Eye (tissue), 1 donor: ENCODE measurements at regions not wholly inside any gene's neighbourhood (a gene's known extent, or its start where the extent isn't known, plus 50 kb on each side); places are given as distances from the start of the nearest gene placed in this dataset.
"Not testable (repeated sequence)": the region's sequence is repeated elsewhere in the genome, so short reads cannot be mapped to it uniquely, and the experiment has no call there.

Experiments used
- DNase-seq: peaks from one replicate; pipeline ENCODE4 v3.0.0-alpha.2; 2015

- DNase-seq: peak; percentile 10
Observed at GRCh38 chr6:86459978-86460377, 477.4 kb upstream of the HTR1E start.

GRCh38 chr6:86456821-86457220 lies 480.5 kb upstream of the HTR1E start:
- DNase-seq: peak; percentile 62

GRCh38 chr6:86453232-86453631 lies 484.1 kb upstream of the HTR1E start:
- DNase-seq: no peak

GRCh38 chr6:86448398-86448797 lies 488.9 kb upstream of the HTR1E start:
- no peak for DNase-seq

GRCh38 chr6:86440608-86441007 lies 496.7 kb upstream of the HTR1E start:
- no peak for DNase-seq

GRCh38 chr6:86423571-86423970 lies 513.8 kb upstream of the HTR1E start:
- DNase-seq: no peak

- no peak for DNase-seq
Observed at GRCh38 chr6:86412057-86412456, 525.3 kb upstream of the HTR1E start.

- DNase-seq: no peak
Observed at GRCh38 chr6:86407128-86407527, 530.2 kb upstream of the HTR1E start.

- not testable (repeated sequence) for DNase-seq
Observed at GRCh38 chr6:86392850-86393249, 544.5 kb upstream of the HTR1E start.

- DNase-seq: no peak
Observed at GRCh38 chr6:86380571-86381125, 556.7 kb upstream of the HTR1E start.

GRCh38 chr6:86357877-86358276 lies 579.5 kb upstream of the HTR1E start:
- no peak for DNase-seq

- DNase-seq: no peak
Observed at GRCh38 chr6:86355271-86355670, 582.1 kb upstream of the HTR1E start.

- DNase-seq: no peak
Observed at GRCh38 chr6:86331919-86332318, 605.4 kb upstream of the HTR1E start.

GRCh38 chr6:86331265-86331840 lies 606.0 kb upstream of the HTR1E start:
- no peak for DNase-seq

- DNase-seq: no peak
Observed at GRCh38 chr6:86306210-86306609, 631.1 kb upstream of the HTR1E start.

- no peak for DNase-seq
Observed at GRCh38 chr6:86285876-86286275, 643.2 kb upstream of the SYNCRIP start.

GRCh38 chr6:86284809-86285480 lies 642.3 kb upstream of the SYNCRIP start:
- not testable (repeated sequence) for DNase-seq

GRCh38 chr6:86283596-86283995 lies 640.9 kb upstream of the SYNCRIP start:
- DNase-seq: not testable (repeated sequence)

GRCh38 chr6:86276056-86276455 lies 633.4 kb upstream of the SYNCRIP start:
- no peak for DNase-seq

GRCh38 chr6:86273936-86274335 lies 631.2 kb upstream of the SYNCRIP start:
- DNase-seq: no peak

- no peak for DNase-seq
Observed at GRCh38 chr6:86256615-86257187, 614.0 kb upstream of the SYNCRIP start.

- no peak for DNase-seq
Observed at GRCh38 chr6:86255973-86256372, 613.3 kb upstream of the SYNCRIP start.

GRCh38 chr6:86251106-86251505 lies 608.4 kb upstream of the SYNCRIP start:
- no peak for DNase-seq

- no peak for DNase-seq
Observed at GRCh38 chr6:86217906-86218305, 575.2 kb upstream of the SYNCRIP start.
